ENCODE measurements at regions not wholly inside any gene's neighbourhood (a gene's known extent, or its start where the extent isn't known, plus 50 kb on each side); places are given as distances from the start of the nearest gene placed in this dataset.

DNA sequence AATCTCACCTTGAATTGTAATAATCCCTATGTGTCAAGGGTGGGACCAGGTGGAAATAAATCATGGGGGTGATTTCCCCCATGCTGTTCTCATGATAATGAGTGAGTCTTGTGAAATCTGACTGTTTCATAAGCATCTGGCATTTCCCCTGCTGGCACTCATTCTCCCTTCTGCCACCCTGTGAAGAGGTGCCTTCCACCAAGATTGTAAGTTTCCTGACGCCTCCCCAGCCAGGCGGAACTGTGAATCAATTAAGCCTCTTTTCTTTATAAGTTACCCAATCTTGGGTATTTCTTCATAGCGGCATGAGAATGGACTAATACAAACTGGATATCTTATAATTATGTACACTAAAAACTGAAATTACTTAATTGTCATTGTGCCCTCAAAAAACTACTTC is 189.2 kb upstream of the API5 start:
- 82 to 94% (median 86%) methylated on average over 3 of the region's 3 CpGs for WGBS, 5 donors
- intact Hi-C loops (cut with DNase I; ENCODE audit: low total_unique reads), result no loop called here
- Histone ChIP-seq H3K4me3 (no peak overlapping the region), H3K4me1 (no peaks in the 10 kb centered on the region), H3K27me3 (no peaks in the 10 kb centered on the region), H3K36me3 (no peaks in the 10 kb centered on the region), H3K9me3 (no peaks in the 10 kb centered on the region), H3K27ac (no peak overlapping the region)
- no peak for DNase-seq
- TF ChIP-seq, protein P1, sequence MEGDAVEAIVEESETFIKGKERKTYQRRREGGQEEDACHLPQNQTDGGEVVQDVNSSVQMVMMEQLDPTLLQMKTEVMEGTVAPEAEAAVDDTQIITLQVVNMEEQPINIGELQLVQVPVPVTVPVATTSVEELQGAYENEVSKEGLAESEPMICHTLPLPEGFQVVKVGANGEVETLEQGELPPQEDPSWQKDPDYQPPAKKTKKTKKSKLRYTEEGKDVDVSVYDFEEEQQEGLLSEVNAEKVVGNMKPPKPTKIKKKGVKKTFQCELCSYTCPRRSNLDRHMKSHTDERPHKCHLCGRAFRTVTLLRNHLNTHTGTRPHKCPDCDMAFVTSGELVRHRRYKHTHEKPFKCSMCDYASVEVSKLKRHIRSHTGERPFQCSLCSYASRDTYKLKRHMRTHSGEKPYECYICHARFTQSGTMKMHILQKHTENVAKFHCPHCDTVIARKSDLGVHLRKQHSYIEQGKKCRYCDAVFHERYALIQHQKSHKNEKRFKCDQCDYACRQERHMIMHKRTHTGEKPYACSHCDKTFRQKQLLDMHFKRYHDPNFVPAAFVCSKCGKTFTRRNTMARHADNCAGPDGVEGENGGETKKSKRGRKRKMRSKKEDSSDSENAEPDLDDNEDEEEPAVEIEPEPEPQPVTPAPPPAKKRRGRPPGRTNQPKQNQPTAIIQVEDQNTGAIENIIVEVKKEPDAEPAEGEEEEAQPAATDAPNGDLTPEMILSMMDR (IDR thresholded peaks at IDR 0.05), result no peak
- TF ChIP-seq POLR2A (IDR thresholded peaks at IDR 0.05), result no peak
- TF ChIP-seq POLR2AphosphoS5 (IDR thresholded peaks at IDR 0.05), result no peak
- no peak for TF ChIP-seq EP300 (IDR thresholded peaks at IDR 0.05)

DNA sequence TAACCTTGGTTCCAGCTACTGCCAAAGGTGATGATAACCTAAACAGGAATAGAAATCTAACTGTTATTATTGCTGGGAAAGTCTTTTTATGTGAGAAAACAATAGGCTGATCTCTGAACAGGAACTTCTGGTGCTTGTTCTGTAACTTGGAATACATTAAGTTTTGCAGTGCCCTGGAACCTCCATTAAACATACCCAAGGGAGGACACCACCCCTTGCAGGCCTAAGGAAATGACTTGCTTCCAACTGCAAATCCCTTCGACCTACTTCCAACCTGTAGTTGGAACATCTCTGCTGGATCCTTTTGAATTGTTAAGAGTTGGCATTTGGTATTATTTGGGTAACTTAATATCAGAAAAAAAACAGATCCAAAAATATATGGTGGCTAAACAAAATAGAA is 188.4 kb upstream of the API5 start:
- Histone ChIP-seq H3K4me1 (no peaks in the 10 kb centered on the region), H3K27ac (no peak overlapping the region), H3K9me3 (no peaks in the 10 kb centered on the region)

DNA sequence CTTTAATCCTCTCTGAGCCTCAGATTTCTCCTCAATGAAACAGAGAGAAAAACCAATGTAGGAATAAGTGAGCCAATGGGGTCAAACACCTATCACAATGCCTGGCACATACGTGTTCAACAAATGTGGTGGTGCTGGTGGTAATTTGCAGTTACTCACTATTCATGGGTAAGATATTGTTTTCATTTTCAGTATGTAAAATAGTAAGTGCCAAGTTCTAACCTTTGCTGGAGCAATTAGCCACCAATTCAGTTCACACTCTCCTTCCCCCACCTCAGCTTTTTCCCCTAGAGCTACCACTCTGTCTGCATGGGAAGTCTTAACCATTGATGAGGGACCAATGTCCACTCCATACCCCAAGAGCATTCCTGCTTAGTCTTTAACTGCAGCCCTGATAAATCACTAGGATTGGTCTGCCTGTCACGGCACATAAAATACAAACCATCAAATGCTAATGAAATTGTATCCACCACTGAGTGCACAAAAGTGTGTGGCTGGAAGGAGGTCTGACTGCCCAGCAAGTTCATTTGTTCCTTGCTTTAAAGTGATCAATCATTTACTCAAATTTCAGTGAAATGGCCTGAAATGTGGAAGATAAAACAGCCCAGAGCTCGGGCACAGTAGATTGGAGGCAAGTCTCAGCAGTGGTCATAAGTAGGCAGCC is 187.4 kb upstream of the API5 start:
- TF ChIP-seq POLR2A (IDR thresholded peaks at IDR 0.05) (no peak), EP300 (IDR thresholded peaks at IDR 0.05) (no peak), POLR2AphosphoS5 (IDR thresholded peaks at IDR 0.05) (no peak)
- TF ChIP-seq, protein P1 (IDR thresholded peaks at IDR 0.05), result no peak
- Histone ChIP-seq H3K27ac (no peak overlapping the region), H3K9me3 (no peaks in the 10 kb centered on the region), H3K4me1 (no peaks in the 10 kb centered on the region), H3K27me3 (no peaks in the 10 kb centered on the region), H3K4me3 (no peak overlapping the region), H3K36me3 (no peaks in the 10 kb centered on the region)
- no peak for DNase-seq
- intact Hi-C loops (cut with DNase I; ENCODE audit: low total_unique reads), result no loop called here
- WGBS, 5 donors, result 58 to 72% (median 63%) methylated on average over 3 of the region's 3 CpGs

More for the DNA sequence above, 188.4 kb upstream of the API5 start:
- intact Hi-C loops (cut with DNase I; ENCODE audit: low total_unique reads), result no loop called here
- no peak for TF ChIP-seq POLR2A (IDR thresholded peaks at IDR 0.05)
- no peak for TF ChIP-seq POLR2AphosphoS5 (IDR thresholded peaks at IDR 0.05)
- TF ChIP-seq EP300 (IDR thresholded peaks at IDR 0.05), result no peak
- TF ChIP-seq, protein P1 (IDR thresholded peaks at IDR 0.05), result no peak
- no peaks in the 10 kb centered on the region for H3K27me3 ChIP-seq
- 35 to 52% (median 43%) methylated on average over 1 of the region's 1 CpG for WGBS, 5 donors
- no peaks in the 10 kb centered on the region for H3K36me3 ChIP-seq
- DNase-seq, result no peak
- H3K4me3 ChIP-seq, result no peak overlapping the region

DNA sequence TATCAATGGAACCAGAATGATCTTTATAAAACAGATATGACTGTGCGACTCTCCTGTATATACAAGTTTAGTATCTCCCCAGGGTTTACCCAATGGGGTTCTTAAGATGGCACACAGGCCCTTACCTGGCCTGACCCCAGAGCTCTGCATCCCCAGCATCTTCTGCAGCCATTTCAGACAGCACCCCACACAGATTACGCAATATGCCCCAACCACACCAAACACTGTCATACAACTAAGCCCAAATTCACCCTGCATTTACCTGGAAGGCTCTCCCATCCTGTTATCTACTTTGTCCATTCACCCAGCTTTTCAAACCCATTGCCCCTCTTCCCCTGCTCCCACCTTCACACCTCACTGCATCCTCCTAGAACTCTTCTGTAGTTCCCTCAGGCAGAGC is 182.5 kb upstream of the API5 start:
- no peak for DNase-seq
- no peak overlapping the region for H3K4me3 ChIP-seq
- H3K36me3 ChIP-seq, result no peaks in the 10 kb centered on the region
- H3K4me1 ChIP-seq, result no peaks in the 10 kb centered on the region
- H3K9me3 ChIP-seq, result no peaks in the 10 kb centered on the region
- no peak overlapping the region for H3K27ac ChIP-seq
- H3K27me3 ChIP-seq, result no peaks in the 10 kb centered on the region
- intact Hi-C loops (cut with DNase I; ENCODE audit: low total_unique reads), result no loop called here
- 83 to 93% (median 86%) methylated on average over 2 of the region's 2 CpGs for WGBS, 5 donors
- TF ChIP-seq POLR2A (IDR thresholded peaks at IDR 0.05) (no peak), POLR2AphosphoS5 (IDR thresholded peaks at IDR 0.05) (no peak), EP300 (IDR thresholded peaks at IDR 0.05) (no peak)
- TF ChIP-seq, protein P1 (IDR thresholded peaks at IDR 0.05), result no peak

All from stomach (tissue), 8 donors.